ENCODE measurements at regions not wholly inside any gene's neighbourhood (a gene's known extent, or its start where the extent isn't known, plus 50 kb on each side); places are given as distances from the start of the nearest gene placed in this dataset.

GRCh38 chr11:116656011-116656410 is 116.8 kb downstream of the BUD13 start:
- H3K4me1 ChIP-seq = no peaks in the 10 kb centered on the region
- H3K9me3 ChIP-seq = peaks cover 0 to 14% of the 10 kb centered on the region in 2 donors
- H3K36me3 ChIP-seq = no peaks in the 10 kb centered on the region
- TF ChIP-seq CTCF (IDR thresholded peaks at IDR 0.05) = no peak
- intact Hi-C loops (cut with DNase I) = no loop called here
- DNase-seq (no peak), ATAC-seq (no peak)
- no peak overlapping the region for H3K27ac ChIP-seq
- no peak overlapping the region for H3K4me3 ChIP-seq
- peaks cover 0 to 32% of the 10 kb centered on the region in 2 donors for H3K27me3 ChIP-seq

GRCh38 chr11:116654526-116654925 is 118.3 kb downstream of the BUD13 start:
- Histone ChIP-seq H3K4me1 (no peaks in the 10 kb centered on the region), H3K9me3 (peaks cover 0 to 14% of the 10 kb centered on the region in 2 donors), H3K4me3 (no peak overlapping the region), H3K36me3 (no peaks in the 10 kb centered on the region), H3K27me3 (peaks cover 0 to 19% of the 10 kb centered on the region in 2 donors), H3K27ac (no peak overlapping the region)
- intact Hi-C loops (cut with DNase I) = no loop called here
- no peak for TF ChIP-seq CTCF (IDR thresholded peaks at IDR 0.05)
- no peak for DNase-seq
- ATAC-seq = no peak

- Histone ChIP-seq H3K27me3 (peaks cover 0 to 21% of the 10 kb centered on the region in 2 donors), H3K4me3 (no peak overlapping the region), H3K36me3 (no peaks in the 10 kb centered on the region), H3K4me1 (no peaks in the 10 kb centered on the region), H3K27ac (no peak overlapping the region), H3K9me3 (peaks cover 0 to 14% of the 10 kb centered on the region in 2 donors)
- intact Hi-C loops (cut with DNase I) = no loop called here
- ATAC-seq (no peak), DNase-seq (no peak)
- no peak for TF ChIP-seq CTCF (IDR thresholded peaks at IDR 0.05)
These were observed 119.6 kb downstream of the BUD13 start for GRCh38 chr11:116653206-116653605.

- DNase-seq (no peak), ATAC-seq (no peak)
- H3K4me3 ChIP-seq = no peak overlapping the region
- H3K4me1 ChIP-seq = no peaks in the 10 kb centered on the region
- H3K9me3 ChIP-seq = peaks cover 0 to 14% of the 10 kb centered on the region in 2 donors
- no peak for TF ChIP-seq CTCF (IDR thresholded peaks at IDR 0.05)
- no peaks in the 10 kb centered on the region for H3K36me3 ChIP-seq
- H3K27me3 ChIP-seq = peaks cover 0 to 18% of the 10 kb centered on the region in 2 donors
- intact Hi-C loops (cut with DNase I) = no loop called here
- no peak overlapping the region for H3K27ac ChIP-seq
These were observed 121.0 kb downstream of the BUD13 start for GRCh38 chr11:116651737-116652237.

GRCh38 chr11:116651098-116651736 is 121.6 kb downstream of the BUD13 start:
- ATAC-seq = no peak
- intact Hi-C loops (cut with DNase I) = no loop called here
- no peak overlapping the region for H3K27ac ChIP-seq
- H3K27me3 ChIP-seq = peaks cover 0 to 18% of the 10 kb centered on the region in 2 donors
- H3K4me1 ChIP-seq = no peaks in the 10 kb centered on the region
- no peak for TF ChIP-seq CTCF (IDR thresholded peaks at IDR 0.05)
- peaks cover 0 to 14% of the 10 kb centered on the region in 2 donors for H3K9me3 ChIP-seq
- no peaks in the 10 kb centered on the region for H3K36me3 ChIP-seq
- no peak overlapping the region for H3K4me3 ChIP-seq
- no peak for DNase-seq
